ENCODE measurements at regions not wholly inside any gene's neighbourhood (a gene's known extent, or its start where the extent isn't known, plus 50 kb on each side); places are given as distances from the start of the nearest gene placed in this dataset.

DNA sequence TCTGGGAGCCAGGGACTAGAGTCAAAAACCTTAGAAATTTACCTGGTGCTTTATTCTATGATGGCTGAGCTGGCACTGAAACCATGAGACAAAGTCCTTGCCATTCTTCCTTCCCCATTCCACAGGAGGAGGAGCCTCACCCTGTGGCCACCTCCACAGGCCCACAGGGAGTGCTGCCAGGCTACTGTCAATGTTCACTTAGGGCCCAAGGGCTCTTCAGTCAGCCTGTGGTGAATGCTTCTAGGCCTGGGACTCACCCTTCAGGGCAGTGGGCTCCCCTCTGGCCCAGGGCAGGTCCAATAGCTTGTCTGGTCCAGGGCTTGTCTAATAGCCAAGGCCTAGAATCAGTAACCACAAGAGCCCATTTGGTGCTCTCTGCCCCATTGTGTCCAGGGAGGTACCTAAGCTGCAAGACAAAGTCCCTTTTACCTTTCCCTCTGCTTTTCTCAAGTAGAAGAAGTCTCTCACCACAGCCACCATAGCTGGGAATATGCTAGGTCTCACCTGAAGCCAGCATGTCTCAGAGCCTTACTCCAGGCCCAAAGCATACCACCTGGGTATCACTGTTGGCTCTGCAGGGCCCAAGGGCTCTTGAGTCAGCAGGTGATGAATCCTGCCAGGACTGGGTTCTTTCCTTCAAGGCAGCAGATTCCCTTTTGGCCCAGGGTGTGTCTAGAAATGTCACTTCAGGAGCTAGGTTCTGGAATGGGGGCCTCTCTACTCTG lies 61.8 kb upstream of the CHRNB4 start (continued):
- no peak for TF ChIP-seq CREM (IDR thresholded peaks at IDR 0.05)
- TF ChIP-seq CREM (CRISPR knock-in tag; IDR thresholded peaks at IDR 0.05): no peak
- no peak for TF ChIP-seq BHLHE40 (IDR thresholded peaks at IDR 0.05; ENCODE audit: low read length)
- TF ChIP-seq, protein P1, sequence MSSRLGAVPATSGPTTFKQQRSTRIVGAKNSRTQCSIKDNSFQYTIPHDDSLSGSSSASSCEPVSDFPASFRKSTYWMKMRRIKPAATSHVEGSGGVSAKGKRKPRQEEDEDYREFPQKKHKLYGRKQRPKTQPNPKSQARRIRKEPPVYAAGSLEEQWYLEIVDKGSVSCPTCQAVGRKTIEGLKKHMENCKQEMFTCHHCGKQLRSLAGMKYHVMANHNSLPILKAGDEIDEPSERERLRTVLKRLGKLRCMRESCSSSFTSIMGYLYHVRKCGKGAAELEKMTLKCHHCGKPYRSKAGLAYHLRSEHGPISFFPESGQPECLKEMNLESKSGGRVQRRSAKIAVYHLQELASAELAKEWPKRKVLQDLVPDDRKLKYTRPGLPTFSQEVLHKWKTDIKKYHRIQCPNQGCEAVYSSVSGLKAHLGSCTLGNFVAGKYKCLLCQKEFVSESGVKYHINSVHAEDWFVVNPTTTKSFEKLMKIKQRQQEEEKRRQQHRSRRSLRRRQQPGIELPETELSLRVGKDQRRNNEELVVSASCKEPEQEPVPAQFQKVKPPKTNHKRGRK (CRISPR knock-in tag; IDR thresholded peaks at IDR 0.05): no peak
- TF ChIP-seq RARG (CRISPR knock-in tag; IDR thresholded peaks at IDR 0.05; ENCODE audit: low read depth): no peak

DNA sequence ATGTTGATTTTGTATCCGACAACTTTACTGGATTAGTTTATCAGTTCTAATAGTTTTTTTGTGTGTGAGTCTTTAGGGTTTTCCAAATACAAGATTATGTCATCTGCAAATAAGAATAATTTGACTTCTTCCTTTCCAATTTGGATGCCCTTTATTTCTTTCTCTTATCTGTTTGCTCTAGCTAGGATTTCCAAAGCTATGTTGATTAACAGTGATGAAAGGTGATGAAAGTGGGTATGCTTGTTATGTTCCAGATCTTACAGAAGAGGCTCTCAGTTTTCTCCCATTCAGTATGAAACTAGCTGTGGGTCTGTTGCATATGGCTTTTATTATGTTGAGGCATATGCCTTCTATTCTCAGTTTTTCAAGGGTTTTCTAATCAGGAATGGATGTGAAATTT lies 56.4 kb upstream of the CHRNB4 start:
- ATAC-seq (no peak), DNase-seq (ENCODE audit: low spot score) (no peak), FAIRE-seq (no peak)
- Histone ChIP-seq H3K36me3 (replicated peaks in 1 of 2; ENCODE audit: control insufficient read depth in 1 of 2, insufficient read depth in 2 of 2, low read length in 2 of 2) (no peaks in the 10 kb centered on the region), H3K4me3 (replicated peaks in 1 of 3; ENCODE audit: insufficient read depth in 1 of 3, low read depth in 2 of 3, low read length in 3 of 3) (no peak overlapping the region), H3K9me3 (ENCODE audit: low read length) (no peaks in the 10 kb centered on the region), H3K79me2 (ENCODE audit: insufficient read depth, low read length) (no peaks in the 10 kb centered on the region), H2AFZ (ENCODE audit: low read length) (no peak overlapping the region), H3K27me3 (ENCODE audit: control insufficient read depth in 1 of 2, insufficient read depth in 2 of 2, low read length in 2 of 2) (no peaks in the 10 kb centered on the region), H3K4me2 (ENCODE audit: low read depth, low read length) (no peak overlapping the region), H3K4me1 (ENCODE audit: insufficient read depth, low read length) (no peaks in the 10 kb centered on the region), H4K20me1 (ENCODE audit: insufficient read depth, low read length) (no peaks in the 10 kb centered on the region), H3K27ac (ENCODE audit: extremely low read length, insufficient read depth, low read length) (no peak overlapping the region), H3K9ac (ENCODE audit: insufficient read depth, low read depth, low read length) (no peak overlapping the region)
- WGBS (ENCODE audit: low lambda C conversion rate): 0% methylated on average over 1 of the region's 1 CpG
- no TSS peak for BruUV-seq (replicated peaks)
- ChIA-PET CTCF (ENCODE audit: low intra/inter-chr PET ratio, low total read pairs) (no interaction called here), POLR2A (no interaction called here)
- in situ Hi-C loops (cut with HindIII; ENCODE audit: extremely low pct_ligation_motif_present, low pct_unique_long_range_greater_than_20kb): no loop called here
- intact Hi-C loops (cut with micrococcal nuclease; ENCODE audit: unreplicated experiment): no loop called here
- TF ChIP-seq MTF2 (CRISPR knock-in tag; IDR thresholded peaks at IDR 0.05; ENCODE audit: borderline replicate concordance) (no peak), IKZF4 (CRISPR knock-in tag; IDR thresholded peaks at IDR 0.05; ENCODE audit: borderline replicate concordance, low read depth, not compliant biosample characterization) (no peak), GATAD1 (CRISPR knock-in tag; IDR thresholded peaks at IDR 0.05) (no peak), JDP2 (CRISPR knock-in tag; IDR thresholded peaks at IDR 0.05; ENCODE audit: borderline replicate concordance) (no peak), NKX3-1 (CRISPR knock-in tag; IDR thresholded peaks at IDR 0.05) (no peak), FLYWCH1 (CRISPR knock-in tag; IDR thresholded peaks at IDR 0.05) (no peak), ZNF496 (CRISPR knock-in tag; IDR thresholded peaks at IDR 0.05; ENCODE audit: insufficient replicate concordance) (no peak)
- TF ChIP-seq, protein P2, sequence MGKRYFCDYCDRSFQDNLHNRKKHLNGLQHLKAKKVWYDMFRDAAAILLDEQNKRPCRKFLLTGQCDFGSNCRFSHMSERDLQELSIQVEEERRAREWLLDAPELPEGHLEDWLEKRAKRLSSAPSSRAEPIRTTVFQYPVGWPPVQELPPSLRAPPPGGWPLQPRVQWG (CRISPR knock-in tag; IDR thresholded peaks at IDR 0.05; ENCODE audit: borderline replicate concordance, low read depth): no peak
- TF ChIP-seq, protein P3, sequence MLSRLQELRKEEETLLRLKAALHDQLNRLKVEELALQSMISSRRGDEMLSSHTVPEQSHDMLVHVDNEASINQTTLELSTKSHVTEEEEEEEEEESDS (CRISPR knock-in tag; IDR thresholded peaks at IDR 0.05; ENCODE audit: borderline replicate concordance): no peak
- TF ChIP-seq, protein P4, sequence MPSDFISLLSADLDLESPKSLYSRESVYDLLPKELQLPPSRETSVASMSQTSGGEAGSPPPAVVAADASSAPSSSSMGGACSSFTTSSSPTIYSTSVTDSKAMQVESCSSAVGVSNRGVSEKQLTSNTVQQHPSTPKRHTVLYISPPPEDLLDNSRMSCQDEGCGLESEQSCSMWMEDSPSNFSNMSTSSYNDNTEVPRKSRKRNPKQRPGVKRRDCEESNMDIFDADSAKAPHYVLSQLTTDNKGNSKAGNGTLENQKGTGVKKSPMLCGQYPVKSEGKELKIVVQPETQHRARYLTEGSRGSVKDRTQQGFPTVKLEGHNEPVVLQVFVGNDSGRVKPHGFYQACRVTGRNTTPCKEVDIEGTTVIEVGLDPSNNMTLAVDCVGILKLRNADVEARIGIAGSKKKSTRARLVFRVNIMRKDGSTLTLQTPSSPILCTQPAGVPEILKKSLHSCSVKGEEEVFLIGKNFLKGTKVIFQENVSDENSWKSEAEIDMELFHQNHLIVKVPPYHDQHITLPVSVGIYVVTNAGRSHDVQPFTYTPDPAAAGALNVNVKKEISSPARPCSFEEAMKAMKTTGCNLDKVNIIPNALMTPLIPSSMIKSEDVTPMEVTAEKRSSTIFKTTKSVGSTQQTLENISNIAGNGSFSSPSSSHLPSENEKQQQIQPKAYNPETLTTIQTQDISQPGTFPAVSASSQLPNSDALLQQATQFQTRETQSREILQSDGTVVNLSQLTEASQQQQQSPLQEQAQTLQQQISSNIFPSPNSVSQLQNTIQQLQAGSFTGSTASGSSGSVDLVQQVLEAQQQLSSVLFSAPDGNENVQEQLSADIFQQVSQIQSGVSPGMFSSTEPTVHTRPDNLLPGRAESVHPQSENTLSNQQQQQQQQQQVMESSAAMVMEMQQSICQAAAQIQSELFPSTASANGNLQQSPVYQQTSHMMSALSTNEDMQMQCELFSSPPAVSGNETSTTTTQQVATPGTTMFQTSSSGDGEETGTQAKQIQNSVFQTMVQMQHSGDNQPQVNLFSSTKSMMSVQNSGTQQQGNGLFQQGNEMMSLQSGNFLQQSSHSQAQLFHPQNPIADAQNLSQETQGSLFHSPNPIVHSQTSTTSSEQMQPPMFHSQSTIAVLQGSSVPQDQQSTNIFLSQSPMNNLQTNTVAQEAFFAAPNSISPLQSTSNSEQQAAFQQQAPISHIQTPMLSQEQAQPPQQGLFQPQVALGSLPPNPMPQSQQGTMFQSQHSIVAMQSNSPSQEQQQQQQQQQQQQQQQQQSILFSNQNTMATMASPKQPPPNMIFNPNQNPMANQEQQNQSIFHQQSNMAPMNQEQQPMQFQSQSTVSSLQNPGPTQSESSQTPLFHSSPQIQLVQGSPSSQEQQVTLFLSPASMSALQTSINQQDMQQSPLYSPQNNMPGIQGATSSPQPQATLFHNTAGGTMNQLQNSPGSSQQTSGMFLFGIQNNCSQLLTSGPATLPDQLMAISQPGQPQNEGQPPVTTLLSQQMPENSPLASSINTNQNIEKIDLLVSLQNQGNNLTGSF (CRISPR knock-in tag; IDR thresholded peaks at IDR 0.05): no peak

Data from HepG2 (cell line).